Nephron progenitor cell (in vitro differentiated cells): ENCODE measurements at regions not wholly inside any gene's neighbourhood (a gene's known extent, or its start where the extent isn't known, plus 50 kb on each side); places are given as distances from the start of the nearest gene placed in this dataset.
A peak's percentile ranks its signal among the peaks of the same experiment; 100 is the strongest.

ENCODE experiments used
- DNase-seq: peaks from one replicate; pipeline ENCODE4 v3.0.0; 2021
- H3K27ac Mint-ChIP-seq: 2 replicates; pipeline ENCODE4 v1.8.0; 2021; ENCODE audit warnings: mild to moderate bottlenecking, moderate library complexity, mixed read lengths
- H3K27me3 Mint-ChIP-seq: 2 replicates; pipeline ENCODE4 v1.8.0; 2021; ENCODE audit warnings: mild to moderate bottlenecking, low read depth, mixed read lengths; ENCODE audit not compliant: poor library complexity
- H3K36me3 Mint-ChIP-seq: 2 replicates; pipeline ENCODE4 v1.8.0; 2021; ENCODE audit warnings: low read depth, mixed read lengths
- H3K4me1 Mint-ChIP-seq: 2 replicates; pipeline ENCODE4 v1.8.0; 2021; ENCODE audit warnings: mixed read lengths
- H3K4me3 Mint-ChIP-seq: 2 replicates; pipeline ENCODE4 v1.8.0; 2021; ENCODE audit warnings: mild to moderate bottlenecking, moderate library complexity, mixed read lengths
- H3K9me3 Mint-ChIP-seq: 2 replicates; pipeline ENCODE4 v1.8.0; 2021; ENCODE audit warnings: mild to moderate bottlenecking, moderate library complexity, mixed read lengths
- CTCF ChIP-seq: fragments of 200-600 bp; sonication (generic); IDR thresholded peaks from 2 replicates; pipeline ENCODE4 v1.5.0; 2021; ENCODE audit warnings: antibody characterized with exemption

- peak; percentile 73 for DNase-seq
- Mint-ChIP-seq H3K4me1 (peaks cover 58% of the 10 kb centered on the region), H3K27ac (peak within 1 kb of the TSS; percentile 37), H3K4me3 (peak within 1 kb of the TSS; percentile 84), H3K27me3 (peaks cover 6% of the 10 kb centered on the region), H3K36me3 (no peaks in the 10 kb centered on the region), H3K9me3 (no peaks in the 10 kb centered on the region)
- no peak for TF ChIP-seq CTCF
Observed at GRCh38 chr3:159839561-159840379, 148.9 kb upstream of the IL12A start, which contains the start of gene SCHIP1. Gene SCHIP1, plus strand, starts transcription at chr3:159839861.

- no peaks in the 10 kb centered on the region for H3K36me3 Mint-ChIP-seq
- DNase-seq, result no peak
- no peak overlapping the region for H3K27ac Mint-ChIP-seq
- no peaks in the 10 kb centered on the region for H3K9me3 Mint-ChIP-seq
- H3K27me3 Mint-ChIP-seq, result peaks cover 6% of the 10 kb centered on the region
- TF ChIP-seq CTCF, result no peak
- H3K4me3 Mint-ChIP-seq, result peak overlapping the region; percentile 84
- H3K4me1 Mint-ChIP-seq, result peaks cover 69% of the 10 kb centered on the region
Observed at GRCh38 chr3:159840703-159841299, 147.8 kb upstream of the IL12A start.

GRCh38 chr3:159841766-159842165 lies 146.9 kb upstream of the IL12A start:
- no peak for TF ChIP-seq CTCF
- no peak overlapping the region for H3K27ac Mint-ChIP-seq
- peaks cover 72% of the 10 kb centered on the region for H3K4me1 Mint-ChIP-seq
- no peak for DNase-seq
- H3K27me3 Mint-ChIP-seq, result peaks cover 6% of the 10 kb centered on the region
- H3K36me3 Mint-ChIP-seq, result no peaks in the 10 kb centered on the region
- H3K4me3 Mint-ChIP-seq, result no peak overlapping the region
- no peaks in the 10 kb centered on the region for H3K9me3 Mint-ChIP-seq

- Mint-ChIP-seq H3K27ac (no peak overlapping the region), H3K27me3 (peaks cover 3% of the 10 kb centered on the region), H3K4me1 (peaks cover 70% of the 10 kb centered on the region), H3K9me3 (peaks cover 6% of the 10 kb centered on the region), H3K4me3 (no peak overlapping the region), H3K36me3 (peaks cover 5% of the 10 kb centered on the region)
- DNase-seq, result no peak
- no peak for TF ChIP-seq CTCF
Observed at GRCh38 chr3:159843840-159844730, 144.6 kb upstream of the IL12A start.

- Mint-ChIP-seq H3K36me3 (peaks cover 5% of the 10 kb centered on the region), H3K27me3 (peaks cover 3% of the 10 kb centered on the region), H3K27ac (peak overlapping the region; percentile 31), H3K4me3 (no peak overlapping the region), H3K4me1 (peaks cover 62% of the 10 kb centered on the region), H3K9me3 (peaks cover 6% of the 10 kb centered on the region)
- no peak for TF ChIP-seq CTCF
- DNase-seq, result no peak
Observed at GRCh38 chr3:159844801-159845261, 143.8 kb upstream of the IL12A start.
